Activated T-helper 17 cell treated with anti-CD3 and anti-CD28 coated beads, Interleukin-2, amount 50 U/mL, for 72 hours (primary cell): ENCODE measurements at regions not wholly inside any gene's neighbourhood (a gene's known extent, or its start where the extent isn't known, plus 50 kb on each side); places are given as distances from the start of the nearest gene placed in this dataset.
A peak's percentile ranks its signal among the peaks of the same experiment; 100 is the strongest.

ENCODE experiments used
- ATAC-seq: fragments of 150-1000 bp; cut with Tn5 transposase; replicated peaks from 2 replicates; pipeline ENCODE4 v1.10.0; 2021; ENCODE audit warnings: mild to moderate bottlenecking, moderate library complexity
- H3K27ac Mint-ChIP-seq: one replicate; pipeline ENCODE4 v1.8.0; 2022; ENCODE audit warnings: mixed read lengths
- H3K27me3 Mint-ChIP-seq: one replicate; pipeline ENCODE4 v1.8.0; 2022; ENCODE audit warnings: mixed read lengths
- H3K36me3 Mint-ChIP-seq: one replicate; pipeline ENCODE4 v1.8.0; 2022; ENCODE audit warnings: low read depth, mild to moderate bottlenecking, mixed read lengths
- H3K4me1 Mint-ChIP-seq: one replicate; pipeline ENCODE4 v1.8.0; 2022; ENCODE audit warnings: mixed read lengths
- H3K4me3 Mint-ChIP-seq: one replicate; pipeline ENCODE4 v1.8.0; 2022; ENCODE audit warnings: mild to moderate bottlenecking, mixed read lengths
- H3K9me3 Mint-ChIP-seq: one replicate; pipeline ENCODE4 v1.8.0; 2022; ENCODE audit warnings: mixed read lengths

- Mint-ChIP-seq H3K36me3 (no peaks in the 10 kb centered on the region), H3K27ac (no peak overlapping the region), H3K4me3 (no peak overlapping the region), H3K27me3 (peaks cover 54% of the 10 kb centered on the region), H3K9me3 (no peaks in the 10 kb centered on the region), H3K4me1 (no peaks in the 10 kb centered on the region)
- no peak for ATAC-seq
These were observed 97.6 kb upstream of the NFE2L3 start for GRCh38 chr7:26054386-26054785.

- Mint-ChIP-seq H3K4me1 (no peaks in the 10 kb centered on the region), H3K27me3 (peaks cover 49% of the 10 kb centered on the region), H3K9me3 (no peaks in the 10 kb centered on the region), H3K36me3 (no peaks in the 10 kb centered on the region), H3K27ac (no peak overlapping the region), H3K4me3 (no peak overlapping the region)
- no peak for ATAC-seq
These were observed 96.8 kb upstream of the NFE2L3 start for GRCh38 chr7:26055241-26055640.

- no peak overlapping the region for H3K27ac Mint-ChIP-seq
- H3K4me3 Mint-ChIP-seq, result no peak overlapping the region
- H3K9me3 Mint-ChIP-seq, result no peaks in the 10 kb centered on the region
- no peaks in the 10 kb centered on the region for H3K36me3 Mint-ChIP-seq
- no peak for ATAC-seq
- H3K4me1 Mint-ChIP-seq, result no peaks in the 10 kb centered on the region
- peaks cover 22% of the 10 kb centered on the region for H3K27me3 Mint-ChIP-seq
These were observed 91.0 kb upstream of the NFE2L3 start for GRCh38 chr7:26060733-26061677.

GRCh38 chr7:26061678-26062603 is 90.1 kb upstream of the NFE2L3 start:
- Mint-ChIP-seq H3K4me1 (no peaks in the 10 kb centered on the region), H3K27me3 (peaks cover 21% of the 10 kb centered on the region), H3K27ac (no peak overlapping the region), H3K36me3 (no peaks in the 10 kb centered on the region), H3K9me3 (no peaks in the 10 kb centered on the region), H3K4me3 (no peak overlapping the region)
- peak; percentile 77 for ATAC-seq

GRCh38 chr7:26065652-26066051 is 86.3 kb upstream of the NFE2L3 start:
- Mint-ChIP-seq H3K4me1 (no peaks in the 10 kb centered on the region), H3K27ac (no peak overlapping the region), H3K4me3 (no peak overlapping the region), H3K9me3 (no peaks in the 10 kb centered on the region), H3K27me3 (peaks cover 9% of the 10 kb centered on the region), H3K36me3 (no peaks in the 10 kb centered on the region)
- ATAC-seq, result no peak

GRCh38 chr7:26066736-26067135 is 85.3 kb upstream of the NFE2L3 start:
- Mint-ChIP-seq H3K27ac (no peak overlapping the region), H3K4me1 (no peaks in the 10 kb centered on the region), H3K4me3 (no peak overlapping the region), H3K9me3 (no peaks in the 10 kb centered on the region), H3K36me3 (no peaks in the 10 kb centered on the region), H3K27me3 (peaks cover 13% of the 10 kb centered on the region)
- ATAC-seq, result no peak

GRCh38 chr7:26070290-26070689 is 81.7 kb upstream of the NFE2L3 start:
- no peak for ATAC-seq
- H3K4me1 Mint-ChIP-seq, result no peaks in the 10 kb centered on the region
- H3K27me3 Mint-ChIP-seq, result peaks cover 19% of the 10 kb centered on the region
- H3K36me3 Mint-ChIP-seq, result no peaks in the 10 kb centered on the region
- no peak overlapping the region for H3K4me3 Mint-ChIP-seq
- H3K9me3 Mint-ChIP-seq, result no peaks in the 10 kb centered on the region
- no peak overlapping the region for H3K27ac Mint-ChIP-seq

GRCh38 chr7:26071622-26072456 is 80.2 kb upstream of the NFE2L3 start:
- no peak for ATAC-seq
- Mint-ChIP-seq H3K27me3 (peaks cover 25% of the 10 kb centered on the region), H3K9me3 (no peaks in the 10 kb centered on the region), H3K4me3 (no peak overlapping the region), H3K27ac (no peak overlapping the region), H3K4me1 (no peaks in the 10 kb centered on the region), H3K36me3 (no peaks in the 10 kb centered on the region)

GRCh38 chr7:26073041-26073440 is 79.0 kb upstream of the NFE2L3 start:
- Mint-ChIP-seq H3K27me3 (peaks cover 28% of the 10 kb centered on the region), H3K9me3 (no peaks in the 10 kb centered on the region), H3K4me3 (no peak overlapping the region), H3K4me1 (no peaks in the 10 kb centered on the region), H3K27ac (no peak overlapping the region), H3K36me3 (no peaks in the 10 kb centered on the region)
- ATAC-seq, result no peak

GRCh38 chr7:26074919-26075318 is 77.1 kb upstream of the NFE2L3 start:
- no peak for ATAC-seq
- H3K4me1 Mint-ChIP-seq, result no peaks in the 10 kb centered on the region
- no peak overlapping the region for H3K27ac Mint-ChIP-seq
- no peaks in the 10 kb centered on the region for H3K9me3 Mint-ChIP-seq
- H3K4me3 Mint-ChIP-seq, result no peak overlapping the region
- no peaks in the 10 kb centered on the region for H3K36me3 Mint-ChIP-seq
- H3K27me3 Mint-ChIP-seq, result peaks cover 36% of the 10 kb centered on the region

GRCh38 chr7:26076691-26077090 is 75.3 kb upstream of the NFE2L3 start:
- Mint-ChIP-seq H3K36me3 (no peaks in the 10 kb centered on the region), H3K27me3 (peaks cover 36% of the 10 kb centered on the region), H3K27ac (no peak overlapping the region), H3K4me3 (no peak overlapping the region), H3K4me1 (no peaks in the 10 kb centered on the region), H3K9me3 (no peaks in the 10 kb centered on the region)
- no peak for ATAC-seq

GRCh38 chr7:26078437-26079336 is 73.3 kb upstream of the NFE2L3 start:
- Mint-ChIP-seq H3K4me3 (peak overlapping the region; percentile 16), H3K27me3 (peaks cover 25% of the 10 kb centered on the region), H3K36me3 (no peaks in the 10 kb centered on the region), H3K4me1 (no peaks in the 10 kb centered on the region), H3K9me3 (no peaks in the 10 kb centered on the region), H3K27ac (no peak overlapping the region)
- ATAC-seq, result peak; percentile 95

- no peaks in the 10 kb centered on the region for H3K9me3 Mint-ChIP-seq
- ATAC-seq, result no peak
- H3K27me3 Mint-ChIP-seq, result peaks cover 18% of the 10 kb centered on the region
- H3K4me1 Mint-ChIP-seq, result no peaks in the 10 kb centered on the region
- no peak overlapping the region for H3K27ac Mint-ChIP-seq
- H3K4me3 Mint-ChIP-seq, result no peak overlapping the region
- no peaks in the 10 kb centered on the region for H3K36me3 Mint-ChIP-seq
These were observed 70.4 kb upstream of the NFE2L3 start for GRCh38 chr7:26081638-26082037.
